Hepatocyte (in vitro differentiated cells): ENCODE measurements at regions not wholly inside any gene's neighbourhood (a gene's known extent, or its start where the extent isn't known, plus 50 kb on each side); places are given as distances from the start of the nearest gene placed in this dataset.

Experiments used
- DNase-seq: peaks from one replicate; pipeline ENCODE4 v3.0.0-alpha.2; 2016; ENCODE audit warnings: low spot score
- H2AFZ ChIP-seq: fragments of 200-600 bp; sonication (generic); 2 replicates; pipeline ENCODE4 v1.6.0; 2016; ENCODE audit warnings: antibody characterized with exemption, mild to moderate bottlenecking
- H3K27ac ChIP-seq: fragments of 200-600 bp; sonication (generic); 2 replicates; pipeline ENCODE4 v1.5.1; 2016; ENCODE audit warnings: mild to moderate bottlenecking
- H3K27me3 ChIP-seq: fragments of 200-600 bp; sonication (generic); 2 replicates; pipeline ENCODE4 v1.6.1; 2016
- H3K36me3 ChIP-seq: fragments of 200-600 bp; sonication (generic); replicated peaks from 2 replicates; pipeline ENCODE4 v1.5.1; 2016; ENCODE audit warnings: low read depth; ENCODE audit not compliant: insufficient read depth
- H3K4me1 ChIP-seq: fragments of 200-600 bp; sonication (generic); 2 replicates; pipeline ENCODE4 v1.5.1; 2016; ENCODE audit warnings: mild to moderate bottlenecking, moderate library complexity; ENCODE audit not compliant: insufficient read depth
- H3K4me2 ChIP-seq: fragments of 200-600 bp; sonication (generic); 2 replicates; pipeline ENCODE4 v1.6.0; 2016
- H3K4me3 ChIP-seq: fragments of 200-600 bp; sonication (generic); 2 replicates; pipeline ENCODE4 v1.5.1; 2016; ENCODE audit warnings: mild to moderate bottlenecking
- H3K79me2 ChIP-seq: fragments of 200-600 bp; sonication (generic); 2 replicates; pipeline ENCODE4 v1.6.0; 2017; ENCODE audit warnings: mild to moderate bottlenecking
- H3K9me2 ChIP-seq: fragments of 200-600 bp; sonication (generic); replicated peaks from 2 replicates; pipeline ENCODE4 v1.6.0; 2017; ENCODE audit warnings: mild to moderate bottlenecking; ENCODE audit not compliant: insufficient read depth
- H3K9me3 ChIP-seq: fragments of 200-600 bp; sonication (generic); 2 replicates; pipeline ENCODE4 v1.5.1; 2016; ENCODE audit warnings: low read depth, mild to moderate bottlenecking
- H4K20me1 ChIP-seq: fragments of 200-600 bp; sonication (generic); 2 replicates; pipeline ENCODE4 v1.6.0; 2016; ENCODE audit warnings: mild to moderate bottlenecking; ENCODE audit not compliant: insufficient read depth, poor library complexity, severe bottlenecking
- EZH2 ChIP-seq: fragments of 200-600 bp; sonication (generic); IDR thresholded peaks from 2 replicates; pipeline ENCODE4 v1.6.1; 2016; ENCODE audit warnings: antibody characterized with exemption, mild to moderate bottlenecking, borderline replicate concordance
- EZH2phosphoT487 ChIP-seq: fragments of 200-600 bp; sonication (generic); IDR thresholded peaks from one replicate; pipeline ENCODE4 v1.6.1; 2018; ENCODE audit warnings: antibody characterized with exemption, mild to moderate bottlenecking, low read depth, moderate library complexity; ENCODE audit not compliant: unreplicated experiment, severe bottlenecking
- WGBS: methylation state at CpG from one replicate; pipeline ENCODE4 v1.1.6; 2016; ENCODE audit warnings: low lambda C conversion rate; ENCODE audit errors: missing lambda C conversion rate; 5-methylcytosine and 5-hydroxymethylcytosine counted together
- TF ChIP-seq, protein P1 (sequence below): fragments of 200-600 bp; sonication (generic); IDR thresholded peaks from 2 replicates; pipeline ENCODE4 v1.5.1; 2016; ENCODE audit warnings: antibody characterized with exemption, mild to moderate bottlenecking; ENCODE audit not compliant: poor library complexity

DNA sequence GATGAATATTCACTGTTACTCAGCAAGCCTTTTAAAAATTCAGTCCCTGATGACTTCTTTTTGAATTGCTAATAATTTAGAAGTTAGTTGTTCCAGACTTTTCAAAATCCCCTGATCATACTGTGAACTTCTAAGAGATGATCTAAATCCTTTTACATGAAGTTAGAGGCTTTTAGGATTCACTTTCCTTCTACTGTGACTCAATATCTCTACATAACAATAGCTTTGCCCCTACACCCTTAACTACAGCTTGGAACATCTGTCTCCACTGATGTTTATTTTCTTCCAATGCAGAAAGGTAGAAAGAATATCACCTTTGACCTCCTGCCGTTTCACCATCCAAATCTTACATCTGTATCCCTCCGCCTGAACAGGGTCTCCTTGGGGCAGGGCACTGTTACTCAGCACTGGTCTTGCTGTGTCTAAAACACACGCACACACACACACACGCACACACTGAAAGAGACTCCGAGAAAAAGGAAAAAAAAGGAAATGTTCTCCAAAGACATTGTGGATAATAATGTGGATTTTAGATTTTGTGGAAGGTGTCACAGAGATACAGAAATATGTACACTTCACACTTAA, 111.6 kb upstream of the GPRIN3 start:
- DNase-seq, result no peak
- WGBS, result 77% methylated on average over 5 of the region's 5 CpGs
- Histone ChIP-seq H3K79me2 (no peaks in the 10 kb centered on the region), H2AFZ (no peak overlapping the region), H3K9me3 (no peaks in the 10 kb centered on the region), H3K4me3 (no peak overlapping the region), H3K27me3 (no peaks in the 10 kb centered on the region), H3K4me1 (no peaks in the 10 kb centered on the region), H3K9me2 (no peaks in the 10 kb centered on the region), H4K20me1 (no peaks in the 10 kb centered on the region), H3K27ac (no peak overlapping the region), H3K4me2 (no peak overlapping the region), H3K36me3 (no peaks in the 10 kb centered on the region)
- TF ChIP-seq, protein P1, sequence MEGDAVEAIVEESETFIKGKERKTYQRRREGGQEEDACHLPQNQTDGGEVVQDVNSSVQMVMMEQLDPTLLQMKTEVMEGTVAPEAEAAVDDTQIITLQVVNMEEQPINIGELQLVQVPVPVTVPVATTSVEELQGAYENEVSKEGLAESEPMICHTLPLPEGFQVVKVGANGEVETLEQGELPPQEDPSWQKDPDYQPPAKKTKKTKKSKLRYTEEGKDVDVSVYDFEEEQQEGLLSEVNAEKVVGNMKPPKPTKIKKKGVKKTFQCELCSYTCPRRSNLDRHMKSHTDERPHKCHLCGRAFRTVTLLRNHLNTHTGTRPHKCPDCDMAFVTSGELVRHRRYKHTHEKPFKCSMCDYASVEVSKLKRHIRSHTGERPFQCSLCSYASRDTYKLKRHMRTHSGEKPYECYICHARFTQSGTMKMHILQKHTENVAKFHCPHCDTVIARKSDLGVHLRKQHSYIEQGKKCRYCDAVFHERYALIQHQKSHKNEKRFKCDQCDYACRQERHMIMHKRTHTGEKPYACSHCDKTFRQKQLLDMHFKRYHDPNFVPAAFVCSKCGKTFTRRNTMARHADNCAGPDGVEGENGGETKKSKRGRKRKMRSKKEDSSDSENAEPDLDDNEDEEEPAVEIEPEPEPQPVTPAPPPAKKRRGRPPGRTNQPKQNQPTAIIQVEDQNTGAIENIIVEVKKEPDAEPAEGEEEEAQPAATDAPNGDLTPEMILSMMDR, result no peak
- TF ChIP-seq EZH2phosphoT487 (no peak), EZH2 (no peak)

DNA sequence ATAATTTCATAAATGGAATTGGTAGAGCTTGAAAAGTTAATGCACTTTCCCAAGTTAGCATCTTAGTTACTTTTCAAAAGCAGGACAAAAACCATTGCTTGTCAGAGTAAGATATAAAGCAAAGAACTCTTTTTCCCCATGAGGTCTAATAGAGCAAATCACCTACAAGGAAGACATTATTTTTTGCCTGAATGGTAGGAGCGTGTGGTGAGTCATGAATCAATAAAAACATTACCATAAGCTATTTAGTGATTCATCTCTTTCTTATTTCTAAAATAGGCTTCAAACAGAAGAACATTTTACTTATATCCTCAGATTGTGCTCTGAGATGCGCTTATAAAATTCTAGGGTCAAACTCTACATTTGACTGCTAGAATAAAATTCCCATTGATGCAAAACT, 109.4 kb upstream of the GPRIN3 start:
- H3K27ac ChIP-seq, result no peak overlapping the region
- H3K79me2 ChIP-seq, result no peaks in the 10 kb centered on the region
- H3K27me3 ChIP-seq, result no peaks in the 10 kb centered on the region
- no peaks in the 10 kb centered on the region for H3K36me3 ChIP-seq
- 86% methylated on average over 2 of the region's 2 CpGs for WGBS
- H4K20me1 ChIP-seq, result no peaks in the 10 kb centered on the region
- H3K4me1 ChIP-seq, result no peaks in the 10 kb centered on the region
- H3K9me3 ChIP-seq, result no peaks in the 10 kb centered on the region
- H3K4me2 ChIP-seq, result no peak overlapping the region
- H2AFZ ChIP-seq, result no peak overlapping the region
- H3K4me3 ChIP-seq, result no peak overlapping the region
- no peak for DNase-seq
- TF ChIP-seq EZH2 (no peak), EZH2phosphoT487 (no peak)
- TF ChIP-seq, protein P1, result no peak
- H3K9me2 ChIP-seq, result no peaks in the 10 kb centered on the region

DNA sequence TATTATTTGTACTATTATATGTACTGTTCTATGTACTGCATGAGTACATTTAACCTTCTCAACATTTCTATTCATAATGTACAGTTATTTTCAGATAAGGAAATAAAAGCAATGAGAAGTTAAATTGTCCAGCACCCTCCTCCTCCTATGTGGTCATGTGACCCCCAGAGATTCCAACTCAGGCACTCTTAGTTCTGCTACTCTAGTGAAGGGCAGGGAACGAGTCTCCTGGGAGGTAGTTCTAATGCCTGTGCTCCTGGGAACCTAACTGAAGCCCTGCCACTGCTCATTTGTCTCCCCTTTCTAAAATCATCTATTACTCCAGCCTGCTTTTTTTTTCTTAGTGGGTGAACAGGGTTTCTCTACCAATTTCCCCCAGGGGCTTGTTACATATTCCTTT, 105.9 kb upstream of the GPRIN3 start:
- TF ChIP-seq, protein P1, result no peak
- Histone ChIP-seq H3K4me3 (no peak overlapping the region), H3K4me1 (no peaks in the 10 kb centered on the region), H3K36me3 (no peaks in the 10 kb centered on the region), H3K27me3 (no peaks in the 10 kb centered on the region), H3K9me3 (no peaks in the 10 kb centered on the region), H3K9me2 (no peaks in the 10 kb centered on the region), H4K20me1 (no peaks in the 10 kb centered on the region), H3K4me2 (no peak overlapping the region), H3K79me2 (no peaks in the 10 kb centered on the region), H2AFZ (no peak overlapping the region), H3K27ac (no peak overlapping the region)
- WGBS, result 96% methylated on average over 1 of the region's 1 CpG
- no peak for DNase-seq
